ENCODE measurements at regions not wholly inside any gene's neighbourhood (a gene's known extent, or its start where the extent isn't known, plus 50 kb on each side); places are given as distances from the start of the nearest gene placed in this dataset.

DNA sequence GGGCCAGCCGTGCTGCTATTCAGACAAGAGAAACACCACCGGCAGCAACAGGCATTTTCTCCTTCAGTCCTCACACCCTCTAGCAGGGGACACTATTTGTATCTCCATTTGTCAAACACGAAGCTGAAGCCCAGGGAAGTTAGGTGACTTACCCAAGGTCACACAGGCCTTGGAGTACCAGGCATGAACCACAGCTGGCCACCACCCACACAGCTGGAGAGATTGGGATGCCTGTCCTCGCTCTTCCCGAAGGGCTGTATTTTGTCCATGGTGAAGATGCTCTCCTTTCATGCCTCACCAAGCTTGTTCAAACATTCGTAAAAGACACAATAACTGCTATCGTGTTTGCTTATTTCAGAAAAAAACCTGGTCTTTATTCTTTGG lies 182.7 kb downstream of the INHBB start:
- H3K4me3 ChIP-seq: no peak overlapping the region
- DNase-seq (ENCODE audit: low spot score in 2 of 2): no peak
- TF ChIP-seq, protein P1, sequence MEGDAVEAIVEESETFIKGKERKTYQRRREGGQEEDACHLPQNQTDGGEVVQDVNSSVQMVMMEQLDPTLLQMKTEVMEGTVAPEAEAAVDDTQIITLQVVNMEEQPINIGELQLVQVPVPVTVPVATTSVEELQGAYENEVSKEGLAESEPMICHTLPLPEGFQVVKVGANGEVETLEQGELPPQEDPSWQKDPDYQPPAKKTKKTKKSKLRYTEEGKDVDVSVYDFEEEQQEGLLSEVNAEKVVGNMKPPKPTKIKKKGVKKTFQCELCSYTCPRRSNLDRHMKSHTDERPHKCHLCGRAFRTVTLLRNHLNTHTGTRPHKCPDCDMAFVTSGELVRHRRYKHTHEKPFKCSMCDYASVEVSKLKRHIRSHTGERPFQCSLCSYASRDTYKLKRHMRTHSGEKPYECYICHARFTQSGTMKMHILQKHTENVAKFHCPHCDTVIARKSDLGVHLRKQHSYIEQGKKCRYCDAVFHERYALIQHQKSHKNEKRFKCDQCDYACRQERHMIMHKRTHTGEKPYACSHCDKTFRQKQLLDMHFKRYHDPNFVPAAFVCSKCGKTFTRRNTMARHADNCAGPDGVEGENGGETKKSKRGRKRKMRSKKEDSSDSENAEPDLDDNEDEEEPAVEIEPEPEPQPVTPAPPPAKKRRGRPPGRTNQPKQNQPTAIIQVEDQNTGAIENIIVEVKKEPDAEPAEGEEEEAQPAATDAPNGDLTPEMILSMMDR (IDR thresholded peaks at IDR 0.05): no peak
- TF ChIP-seq EP300 (IDR thresholded peaks at IDR 0.05) (no peak), POLR2A (IDR thresholded peaks at IDR 0.05) (no peak)
- 87 to 89% methylated on average over 7 of the region's 7 CpGs for WGBS, 2 donors
- peak overlapping the region in 1 of 4 donors; percentile 42 for H3K27ac ChIP-seq
- no peaks in the 10 kb centered on the region for H3K36me3 ChIP-seq
- H3K27me3 ChIP-seq: peaks cover 0 to 6% of the 10 kb centered on the region in 2 donors
- no peaks in the 10 kb centered on the region for H3K9me3 ChIP-seq
- peaks cover 0 to 39% (median 0%) of the 10 kb centered on the region in 4 donors for H3K4me1 ChIP-seq

DNA sequence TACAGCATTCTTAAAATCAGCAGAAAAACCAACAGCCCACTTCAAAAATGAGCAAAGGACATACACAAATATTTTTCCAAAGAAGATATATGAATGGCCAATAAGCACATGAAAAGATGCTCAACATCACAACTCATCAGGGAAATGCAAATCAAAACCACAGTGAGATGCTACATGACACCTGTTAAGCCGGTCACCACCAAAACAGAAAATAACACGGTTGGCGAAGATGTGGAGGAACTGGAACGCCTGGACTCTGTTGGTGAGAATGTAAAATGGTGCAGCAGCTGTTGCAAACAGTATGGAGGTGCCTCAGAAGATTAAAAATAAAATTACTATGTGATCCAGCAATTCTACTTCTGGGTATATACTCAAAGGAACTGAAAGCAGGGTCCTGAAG lies 184.8 kb downstream of the INHBB start:
- no peak for DNase-seq (ENCODE audit: low spot score in 2 of 2)
- no peaks in the 10 kb centered on the region for H3K36me3 ChIP-seq
- H3K9me3 ChIP-seq: no peaks in the 10 kb centered on the region
- H3K27ac ChIP-seq: no peak overlapping the region
- WGBS, 2 donors: 96 to 97% methylated on average over 4 of the region's 4 CpGs
- peaks cover 0 to 35% (median 0%) of the 10 kb centered on the region in 4 donors for H3K4me1 ChIP-seq
- no peak overlapping the region for H3K4me3 ChIP-seq
- H3K27me3 ChIP-seq: peaks cover 0 to 6% of the 10 kb centered on the region in 2 donors
- TF ChIP-seq POLR2A (IDR thresholded peaks at IDR 0.05): no peak
- TF ChIP-seq, protein P1 (IDR thresholded peaks at IDR 0.05): no peak
- no peak for TF ChIP-seq EP300 (IDR thresholded peaks at IDR 0.05)

DNA sequence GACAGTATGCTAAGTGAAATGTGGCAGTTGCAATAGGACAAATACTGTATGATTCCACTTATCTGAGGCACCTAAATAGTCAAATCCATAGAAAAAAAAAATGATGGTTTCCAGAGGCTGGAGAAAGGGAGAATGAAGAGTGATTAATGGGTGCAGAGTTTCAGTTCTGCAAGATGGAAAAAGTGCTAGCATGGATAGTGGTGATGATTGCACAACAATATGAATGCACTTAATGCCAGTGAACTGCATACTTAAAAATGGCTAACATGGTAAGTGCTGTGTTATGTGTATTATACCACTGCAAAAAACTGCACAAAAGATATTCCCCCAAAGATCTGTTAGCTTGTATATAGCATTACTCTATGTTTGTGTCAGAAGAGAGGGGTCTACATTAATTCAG lies 185.4 kb downstream of the INHBB start:
- Histone ChIP-seq H3K27ac (no peak overlapping the region), H3K27me3 (peaks cover 0 to 6% of the 10 kb centered on the region in 2 donors), H3K36me3 (no peaks in the 10 kb centered on the region), H3K4me3 (no peak overlapping the region), H3K4me1 (peaks cover 0 to 35% (median 0%) of the 10 kb centered on the region in 4 donors), H3K9me3 (no peaks in the 10 kb centered on the region)
- DNase-seq (ENCODE audit: low spot score in 2 of 2): no peak
- no peak for TF ChIP-seq POLR2A (IDR thresholded peaks at IDR 0.05)
- TF ChIP-seq EP300 (IDR thresholded peaks at IDR 0.05): no peak
- TF ChIP-seq, protein P1 (IDR thresholded peaks at IDR 0.05): no peak

DNA sequence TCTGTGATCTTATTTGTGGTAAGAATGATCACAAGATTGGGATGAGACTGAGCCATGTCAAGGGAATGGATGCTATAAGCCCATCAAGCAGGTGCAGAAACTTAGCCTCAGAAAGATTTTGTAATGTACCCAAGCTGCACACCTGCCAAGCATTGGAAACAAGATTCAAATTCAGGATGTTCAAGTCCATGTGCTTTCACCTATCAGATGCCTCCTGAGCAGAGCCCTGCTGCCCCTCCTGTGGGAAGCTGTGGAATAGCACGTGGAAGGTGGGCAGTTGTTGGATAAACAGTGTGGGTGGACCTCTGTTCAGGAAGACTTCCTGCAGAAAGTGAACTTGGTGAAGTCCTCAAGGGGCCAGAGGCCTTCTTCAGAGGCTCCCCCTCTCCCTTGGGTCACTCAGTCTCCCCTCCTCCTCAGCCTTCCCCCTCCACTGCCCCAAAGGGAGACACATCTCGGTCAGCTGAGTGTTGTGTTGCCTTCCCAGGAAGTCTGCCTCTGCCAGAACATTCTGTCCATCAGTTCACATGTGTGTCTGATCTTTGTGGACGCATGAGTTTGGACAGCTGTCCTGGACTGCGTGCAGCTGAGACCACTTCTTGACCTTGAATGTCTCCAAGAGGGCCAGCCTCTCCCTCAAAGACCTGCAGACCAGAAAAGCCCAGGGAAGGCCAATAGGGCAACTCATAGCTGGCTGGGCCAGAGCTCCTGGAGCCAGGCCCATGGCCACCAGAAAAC lies 186.1 kb downstream of the INHBB start:
- H3K4me3 ChIP-seq: no peak overlapping the region
- H3K27ac ChIP-seq: peak overlapping the region in 1 of 4 donors; percentile 57
- H3K9me3 ChIP-seq: no peaks in the 10 kb centered on the region
- TF ChIP-seq POLR2A (IDR thresholded peaks at IDR 0.05) (no peak), EP300 (IDR thresholded peaks at IDR 0.05) (peak; percentile 62 to 95)
- TF ChIP-seq, protein P1 (IDR thresholded peaks at IDR 0.05): no peak
- peaks cover 0 to 35% (median 0%) of the 10 kb centered on the region in 4 donors for H3K4me1 ChIP-seq
- H3K36me3 ChIP-seq: no peaks in the 10 kb centered on the region
- H3K27me3 ChIP-seq: peaks cover 0 to 5% of the 10 kb centered on the region in 2 donors
- DNase-seq (ENCODE audit: low spot score in 2 of 2): peak; percentile 57 to 68
- 51 to 53% methylated on average over 4 of the region's 4 CpGs for WGBS, 2 donors

DNA sequence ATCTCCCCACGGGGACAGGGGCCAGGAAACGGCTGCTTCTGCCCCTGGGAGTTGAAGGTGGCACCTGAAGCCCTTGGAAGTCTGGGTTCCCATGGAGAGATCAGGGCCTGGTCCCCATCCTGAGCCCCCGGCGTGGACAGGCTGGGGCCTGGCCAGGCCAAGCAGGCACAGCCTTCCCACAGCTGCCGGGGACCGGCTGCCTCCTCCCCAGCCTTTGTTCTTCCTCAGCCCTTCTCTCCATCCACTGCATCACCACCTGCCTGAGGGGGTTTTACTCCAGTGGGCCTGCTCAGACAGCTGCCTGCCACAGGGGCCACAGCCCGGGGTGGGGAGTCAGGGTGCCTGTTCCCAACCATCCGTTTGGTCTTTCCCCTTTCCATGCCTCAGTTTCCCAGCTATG lies 187.7 kb downstream of the INHBB start:
- Histone ChIP-seq H3K27ac (no peak overlapping the region), H3K36me3 (no peaks in the 10 kb centered on the region), H3K9me3 (no peaks in the 10 kb centered on the region), H3K4me3 (no peak overlapping the region), H3K27me3 (no peaks in the 10 kb centered on the region), H3K4me1 (peaks cover 0 to 22% (median 0%) of the 10 kb centered on the region in 4 donors)
- DNase-seq (ENCODE audit: low spot score in 2 of 2): no peak
- 86 to 89% methylated on average over 6 to 8 of the region's 8 CpGs for WGBS, 2 donors
- TF ChIP-seq POLR2A (IDR thresholded peaks at IDR 0.05): no peak
- TF ChIP-seq, protein P1 (IDR thresholded peaks at IDR 0.05): no peak
- no peak for TF ChIP-seq EP300 (IDR thresholded peaks at IDR 0.05)
